Fibroblast of lung (primary cell): ENCODE measurements at regions not wholly inside any gene's neighbourhood (a gene's known extent, or its start where the extent isn't known, plus 50 kb on each side); places are given as distances from the start of the nearest gene placed in this dataset.

Source experiments
- DNase-seq, 2 donors: peaks; one replicate each; pipeline versions ENCODE4 v3.0.0 to v3.0.0-alpha.2; 2010; ENCODE audit warnings: low read depth in 2 of 2
- H2AFZ ChIP-seq: 2 replicates; pipeline ENCODE4 v1.5.1; 2012; ENCODE audit warnings: low read length, control low read depth, inconsistent platforms
- H3K27ac ChIP-seq: 2 replicates; pipeline ENCODE4 v1.5.1; 2011; ENCODE audit warnings: low read length, control low read depth; ENCODE audit not compliant: insufficient read depth
- H3K27me3 ChIP-seq: 2 replicates; pipeline ENCODE4 v1.5.1; 2011; ENCODE audit warnings: mild to moderate bottlenecking, low read length; ENCODE audit not compliant: control insufficient read depth, insufficient read depth
- H3K36me3 ChIP-seq: 2 replicates; pipeline ENCODE4 v1.5.1; 2011; ENCODE audit warnings: low read length; ENCODE audit not compliant: control insufficient read depth, insufficient read depth
- H3K4me1 ChIP-seq: 2 replicates; pipeline ENCODE4 v1.5.1; 2011; ENCODE audit warnings: low read length; ENCODE audit not compliant: control insufficient read depth, insufficient read depth; ENCODE audit errors: extremely low read depth
- H3K4me2 ChIP-seq: 2 replicates; pipeline ENCODE4 v1.5.1; 2011; ENCODE audit warnings: low read length, control low read depth; ENCODE audit not compliant: insufficient read depth; ENCODE audit errors: extremely low read depth
- H3K4me3 ChIP-seq, 4 experiments: fragments of 200-600 bp in 1 of 4; sonication (generic) in 1 of 4; replicated peaks in 1 of 4; 2 replicates each; pipeline ENCODE4 v1.5.1; 2011 to 2016; ENCODE audit warnings: low read length in 4 of 4, low read depth in 3 of 4, mild to moderate bottlenecking in 3 of 4, control low read depth in 2 of 4, inconsistent platforms in 1 of 4, mixed read lengths in 1 of 4; ENCODE audit not compliant: insufficient read depth in 1 of 4; ENCODE audit errors: control extremely low read depth in 1 of 4
- H3K79me2 ChIP-seq: 2 replicates; pipeline ENCODE4 v1.5.1; 2012; ENCODE audit warnings: mild to moderate bottlenecking, low read length, inconsistent platforms; ENCODE audit not compliant: control insufficient read depth, insufficient read depth
- H3K9ac ChIP-seq: 2 replicates; pipeline ENCODE4 v1.5.1; 2011; ENCODE audit warnings: mild to moderate bottlenecking, low read length, control low read depth; ENCODE audit not compliant: insufficient read depth
- H3K9me3 ChIP-seq: 2 replicates; pipeline ENCODE4 v1.5.1; 2012; ENCODE audit warnings: low read depth, low read length; ENCODE audit not compliant: control insufficient read depth, insufficient read depth
- H4K20me1 ChIP-seq: 2 replicates; pipeline ENCODE4 v1.5.1; 2011; ENCODE audit warnings: low read length; ENCODE audit not compliant: control insufficient read depth, insufficient read depth; ENCODE audit errors: extremely low read depth
- CTCF ChIP-seq, 2 donors: IDR thresholded peaks in 1 of 2; conservative IDR thresholded peaks in 1 of 2; 1 replicate in 1 of 2; 2 replicates in 1 of 2; pipeline ENCODE4 v1.5.1; 2011 to 2012; ENCODE audit warnings: low read length in 2 of 2, control low read depth in 1 of 2, inconsistent platforms in 1 of 2, low read depth in 1 of 2, mild to moderate bottlenecking in 1 of 2
- EZH2 ChIP-seq: IDR thresholded peaks from 2 replicates; pipeline ENCODE4 v1.5.1; 2012; ENCODE audit warnings: low read length, control low read depth, mild to moderate bottlenecking; ENCODE audit errors: missing control alignments

GRCh38 chr10:121322776-121323175 lies 275.5 kb downstream of the FGFR2 start:
- H3K9ac ChIP-seq: no peak overlapping the region
- no peak for TF ChIP-seq CTCF (conservative IDR thresholded peaks at IDR 0.05 in 1 of 2, IDR thresholded peaks at IDR 0.05 in 1 of 2; ENCODE audit: low read depth in 1 of 2, low read length in 2 of 2)
- no peak for TF ChIP-seq EZH2

GRCh38 chr10:121323443-121323842 lies 274.8 kb downstream of the FGFR2 start:
- Histone ChIP-seq H3K27ac (no peak overlapping the region), H4K20me1 (no peaks in the 10 kb centered on the region), H3K79me2 (no peaks in the 10 kb centered on the region), H3K4me2 (no peak overlapping the region), H3K9ac (no peak overlapping the region), H3K4me3 (no peak overlapping the region), H2AFZ (no peak overlapping the region), H3K4me1 (no peaks in the 10 kb centered on the region), H3K27me3 (no peaks in the 10 kb centered on the region), H3K9me3 (no peaks in the 10 kb centered on the region), H3K36me3 (no peaks in the 10 kb centered on the region)
- DNase-seq: no peak
- no peak for TF ChIP-seq CTCF (conservative IDR thresholded peaks at IDR 0.05 in 1 of 2, IDR thresholded peaks at IDR 0.05 in 1 of 2; ENCODE audit: low read depth in 1 of 2, low read length in 2 of 2)
- TF ChIP-seq EZH2: no peak

More at GRCh38 chr10:121322776-121323175, 275.5 kb downstream of the FGFR2 start:
- Histone ChIP-seq H3K4me3 (no peak overlapping the region), H3K4me2 (no peak overlapping the region), H3K27ac (no peak overlapping the region), H3K27me3 (no peaks in the 10 kb centered on the region), H3K79me2 (no peaks in the 10 kb centered on the region), H3K36me3 (no peaks in the 10 kb centered on the region), H2AFZ (no peak overlapping the region), H3K4me1 (no peaks in the 10 kb centered on the region), H3K9me3 (no peaks in the 10 kb centered on the region), H4K20me1 (no peaks in the 10 kb centered on the region)
- DNase-seq: no peak

DNA sequence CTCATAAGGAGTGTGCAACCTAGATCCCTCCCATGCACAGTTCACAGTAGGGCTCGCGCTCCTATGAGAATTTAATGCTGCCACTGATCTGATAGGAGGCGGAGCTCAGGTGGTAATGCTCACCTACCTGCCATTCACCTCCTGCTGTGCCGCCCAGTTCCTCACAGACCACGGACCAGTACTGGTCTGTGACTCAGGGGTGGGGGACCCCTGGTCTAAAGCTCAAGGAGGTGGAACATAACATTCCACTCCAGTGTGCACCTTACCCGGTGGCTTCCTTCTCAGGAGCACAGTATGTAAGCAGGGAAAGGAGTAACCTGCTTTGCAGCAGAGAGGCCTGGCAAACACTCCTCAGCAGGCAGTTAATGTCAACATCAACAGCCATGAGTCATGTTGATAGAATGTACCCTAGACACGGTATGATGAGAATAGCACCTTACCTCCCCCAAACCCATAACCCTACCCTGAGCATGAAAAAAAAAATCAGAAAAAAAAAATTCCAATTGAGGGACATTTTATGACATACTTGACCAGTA lies 273.5 kb downstream of the FGFR2 start:
- H3K4me3 ChIP-seq: no peak overlapping the region
- no peaks in the 10 kb centered on the region for H3K36me3 ChIP-seq
- no peak for DNase-seq
- TF ChIP-seq CTCF (conservative IDR thresholded peaks at IDR 0.05 in 1 of 2, IDR thresholded peaks at IDR 0.05 in 1 of 2; ENCODE audit: low read depth in 1 of 2, low read length in 2 of 2) (no peak), EZH2 (no peak)
- no peaks in the 10 kb centered on the region for H3K9me3 ChIP-seq
- H3K4me2 ChIP-seq: no peak overlapping the region
- H4K20me1 ChIP-seq: no peaks in the 10 kb centered on the region
- H3K27ac ChIP-seq: no peak overlapping the region
- H2AFZ ChIP-seq: no peak overlapping the region
- no peaks in the 10 kb centered on the region for H3K27me3 ChIP-seq
- no peak overlapping the region for H3K9ac ChIP-seq
- no peaks in the 10 kb centered on the region for H3K79me2 ChIP-seq
- H3K4me1 ChIP-seq: no peaks in the 10 kb centered on the region
